ENCODE measurements at regions not wholly inside any gene's neighbourhood (a gene's known extent, or its start where the extent isn't known, plus 50 kb on each side); places are given as distances from the start of the nearest gene placed in this dataset.

DNA sequence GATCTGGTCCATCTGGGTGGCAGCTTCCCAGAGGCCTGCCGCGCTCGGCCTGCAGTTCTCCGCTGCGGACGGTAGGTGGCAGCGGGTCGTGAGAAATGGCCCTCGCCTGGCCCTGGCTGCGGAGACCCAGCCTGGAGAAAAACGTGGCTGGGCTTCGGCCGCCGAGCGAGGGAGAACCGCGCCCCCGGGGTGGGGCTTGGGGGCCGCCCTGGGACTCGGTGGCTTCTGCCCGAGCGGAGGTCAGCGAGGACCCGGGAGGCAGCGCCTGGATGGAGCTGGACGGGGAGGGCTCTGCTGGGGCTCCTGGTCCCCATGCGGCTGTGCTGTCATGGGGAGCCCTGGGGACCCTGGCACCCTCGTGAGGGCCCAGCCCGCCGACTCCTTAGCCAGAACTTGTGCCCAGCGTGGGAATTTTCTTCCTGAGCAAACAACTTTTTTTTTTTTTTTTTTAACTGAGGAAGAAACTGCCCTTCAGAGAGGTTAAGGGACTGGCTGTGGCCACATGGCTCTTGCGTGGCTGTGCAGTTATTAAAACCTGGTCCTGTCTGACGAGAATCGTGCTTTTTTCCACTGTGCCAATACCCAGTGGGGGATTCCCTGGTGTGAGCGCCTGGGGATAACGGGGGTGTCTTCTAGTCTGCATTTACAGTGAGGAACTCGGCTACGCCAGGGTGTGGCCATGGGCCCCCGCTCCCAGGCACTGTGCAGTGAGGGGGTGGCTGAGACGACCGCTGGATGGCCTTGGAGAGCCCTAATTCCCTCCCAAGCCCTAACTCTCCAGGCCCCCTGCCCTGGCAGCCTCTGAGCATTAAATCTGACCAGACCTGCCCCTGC, 535.6 kb downstream of the INSC start:
- TF ChIP-seq POLR2AphosphoS5 (IDR thresholded peaks at IDR 0.05; ENCODE audit: low read depth, low read length) = peak; percentile 73
- TF ChIP-seq TAF1 (IDR thresholded peaks at IDR 0.05; ENCODE audit: borderline replicate concordance, insufficient read depth, low read length) = no peak
